Dermis blood vessel endothelial cell (primary cell): ENCODE measurements at regions not wholly inside any gene's neighbourhood (a gene's known extent, or its start where the extent isn't known, plus 50 kb on each side); places are given as distances from the start of the nearest gene placed in this dataset.

Source experiments
- DNase-seq: peaks from one replicate; pipeline ENCODE4 v3.0.0; 2010

- no peak for DNase-seq
These were observed 937.9 kb upstream of the LRRTM1 start for GRCh38 chr2:81242501-81242900.

- no peak for DNase-seq
These were observed 933.9 kb upstream of the LRRTM1 start for GRCh38 chr2:81238462-81238861.

- no peak for DNase-seq
These were observed 931.0 kb upstream of the LRRTM1 start for GRCh38 chr2:81235601-81236000.

GRCh38 chr2:81234711-81235110 is 930.2 kb upstream of the LRRTM1 start:
- no peak for DNase-seq

GRCh38 chr2:81225756-81226155 is 921.2 kb upstream of the LRRTM1 start:
- DNase-seq: no peak

GRCh38 chr2:81213598-81213997 is 909.0 kb upstream of the LRRTM1 start:
- DNase-seq: no peak

- no peak for DNase-seq
These were observed 901.7 kb upstream of the LRRTM1 start for GRCh38 chr2:81206216-81206615.

GRCh38 chr2:81196933-81197628 is 892.5 kb upstream of the LRRTM1 start:
- no peak for DNase-seq

- no peak for DNase-seq
These were observed 891.9 kb upstream of the LRRTM1 start for GRCh38 chr2:81196383-81196851.

- no peak for DNase-seq
These were observed 891.3 kb upstream of the LRRTM1 start for GRCh38 chr2:81195774-81196382.

GRCh38 chr2:81195017-81195773 is 890.6 kb upstream of the LRRTM1 start:
- DNase-seq: no peak

- DNase-seq: no peak
These were observed 890.0 kb upstream of the LRRTM1 start for GRCh38 chr2:81194581-81194980.

GRCh38 chr2:81194176-81194575 is 889.6 kb upstream of the LRRTM1 start:
- DNase-seq: no peak

GRCh38 chr2:81181845-81182244 is 877.3 kb upstream of the LRRTM1 start:
- no peak for DNase-seq

GRCh38 chr2:81171447-81171846 is 866.9 kb upstream of the LRRTM1 start:
- DNase-seq: no peak

- no peak for DNase-seq
These were observed 859.0 kb upstream of the LRRTM1 start for GRCh38 chr2:81163583-81163982.

GRCh38 chr2:81158505-81158904 is 854.0 kb upstream of the LRRTM1 start:
- DNase-seq: no peak

- no peak for DNase-seq
These were observed 843.8 kb upstream of the LRRTM1 start for GRCh38 chr2:81148323-81148722.

- DNase-seq: no peak
These were observed 831.7 kb upstream of the LRRTM1 start for GRCh38 chr2:81136296-81136695.

- DNase-seq: no peak
These were observed 792.8 kb upstream of the LRRTM1 start for GRCh38 chr2:81097361-81097760.

- no peak for DNase-seq
These were observed 788.5 kb upstream of the LRRTM1 start for GRCh38 chr2:81093031-81093430.

GRCh38 chr2:81087646-81088045 is 783.1 kb upstream of the LRRTM1 start:
- no peak for DNase-seq

GRCh38 chr2:81084101-81084500 is 779.5 kb upstream of the LRRTM1 start:
- DNase-seq: no peak

GRCh38 chr2:81078631-81079030 is 774.1 kb upstream of the LRRTM1 start:
- no peak for DNase-seq
